Cardiac septum (tissue), 1 donor: ENCODE measurements at regions not wholly inside any gene's neighbourhood (a gene's known extent, or its start where the extent isn't known, plus 50 kb on each side); places are given as distances from the start of the nearest gene placed in this dataset.
"Not testable (repeated sequence)": the region's sequence is repeated elsewhere in the genome, so short reads cannot be mapped to it uniquely, and the experiment has no call there.

Experiments
- DNase-seq: peaks from one replicate; pipeline ENCODE4 v3.0.0-alpha.2; 2020; ENCODE audit warnings: low spot score
- intact Hi-C: fragments of 100-400 bp; cut with DNase I; formaldehyde crosslinking; loops from one replicate; pipeline ENCODE4 v1.14.0; 2022
- donor health status: DM: no; HTN: no; CAD: no.

DNA sequence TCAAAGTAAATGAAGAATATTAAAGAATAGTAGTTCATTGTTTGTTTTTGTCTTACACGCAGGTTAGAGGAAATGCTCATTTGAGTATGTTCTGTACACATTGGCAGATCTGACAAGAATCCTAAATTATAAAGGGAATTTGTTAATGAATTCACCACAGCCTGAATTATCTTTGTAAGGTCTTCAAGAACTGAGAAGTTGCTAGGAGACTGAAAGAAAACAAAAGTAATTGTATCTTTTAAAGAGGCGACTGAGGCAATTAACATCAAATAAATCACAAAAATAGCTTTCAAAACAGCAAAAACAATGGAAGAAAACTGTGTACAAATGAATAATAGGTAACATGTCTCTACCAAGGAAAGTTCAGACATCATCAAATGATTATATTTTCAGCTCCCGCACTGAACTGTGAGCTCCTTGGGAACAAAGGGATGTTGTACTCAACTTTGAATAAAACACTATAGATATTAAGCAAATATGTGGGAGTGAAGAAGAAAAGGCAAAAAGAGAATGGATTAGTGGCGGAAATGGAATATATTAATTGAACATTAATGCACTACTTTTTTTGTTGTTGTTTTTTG lies 51.7 kb upstream of the ATIC start:
- intact Hi-C loops: loop anchor here (10.0 kb wide), 1 partner anchor 295 kb away; no protein-coding TSS in a partner anchor
- no peak for DNase-seq

DNA sequence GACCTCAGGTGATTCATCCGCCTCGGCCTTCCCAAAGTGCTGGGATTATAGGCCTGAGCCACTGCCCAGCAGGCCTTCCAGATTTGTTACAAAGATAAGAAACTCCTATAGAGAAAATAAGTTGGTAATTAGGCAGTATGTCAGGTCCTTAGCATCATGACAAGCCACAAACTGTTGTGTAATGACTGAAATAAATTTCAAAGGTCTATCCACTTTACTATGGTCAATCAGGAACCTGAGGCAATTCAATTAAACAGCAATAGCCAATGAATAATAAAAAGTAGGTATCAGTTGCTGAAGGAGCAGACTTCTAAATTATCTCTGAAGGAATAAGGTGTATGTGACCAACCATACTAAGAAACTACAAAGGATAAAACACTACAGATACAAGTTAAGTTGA lies 62.4 kb upstream of the ATIC start:
- DNase-seq: no peak
- intact Hi-C loops: no loop called here

DNA sequence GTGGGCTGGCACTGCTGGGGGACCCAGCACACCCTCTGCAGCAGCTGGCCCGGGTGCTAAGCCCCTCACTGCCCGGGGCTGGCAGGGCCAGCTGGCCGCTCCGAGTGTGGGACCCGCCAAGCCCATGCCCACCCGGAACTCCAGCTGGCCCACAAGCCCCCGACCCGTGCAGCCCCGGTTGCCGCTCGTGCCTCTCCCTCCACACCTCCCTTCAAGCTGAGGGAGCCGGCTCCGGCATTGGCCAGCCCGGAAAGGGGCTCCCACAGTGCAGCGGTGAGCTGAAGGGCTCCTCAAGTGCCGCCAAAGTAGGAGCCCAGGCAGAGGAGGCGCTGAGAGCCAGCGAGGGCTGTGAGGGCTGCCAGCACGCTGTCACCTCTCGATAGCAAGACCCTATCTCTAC lies 65.9 kb upstream of the ATIC start:
- intact Hi-C loops, DNase-seq: not testable (repeated sequence)

DNA sequence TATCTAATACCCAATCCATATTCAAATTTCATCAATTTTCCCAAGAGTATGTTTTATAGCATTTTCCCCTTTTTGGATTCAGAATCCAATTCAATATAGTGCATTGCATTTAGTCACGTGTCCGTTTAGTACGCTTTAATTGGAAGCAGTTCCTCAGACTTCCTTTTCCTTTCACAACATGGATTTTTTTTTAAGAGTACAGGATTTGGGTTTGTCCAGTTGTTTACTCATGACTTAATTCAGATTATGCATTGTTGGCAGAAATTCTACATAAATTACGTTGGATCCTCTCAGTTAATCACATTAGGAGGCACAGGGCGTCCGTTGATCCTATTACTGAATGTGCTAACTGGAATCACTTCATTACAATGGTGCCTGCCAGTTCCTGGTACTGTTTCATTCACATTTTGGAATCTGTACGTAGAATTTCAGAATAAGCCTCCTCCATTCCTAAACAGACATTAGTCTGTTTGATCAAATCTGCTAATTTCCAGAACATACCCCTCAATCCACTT lies 70.0 kb upstream of the ATIC start:
- intact Hi-C loops: no loop called here
- no peak for DNase-seq

DNA sequence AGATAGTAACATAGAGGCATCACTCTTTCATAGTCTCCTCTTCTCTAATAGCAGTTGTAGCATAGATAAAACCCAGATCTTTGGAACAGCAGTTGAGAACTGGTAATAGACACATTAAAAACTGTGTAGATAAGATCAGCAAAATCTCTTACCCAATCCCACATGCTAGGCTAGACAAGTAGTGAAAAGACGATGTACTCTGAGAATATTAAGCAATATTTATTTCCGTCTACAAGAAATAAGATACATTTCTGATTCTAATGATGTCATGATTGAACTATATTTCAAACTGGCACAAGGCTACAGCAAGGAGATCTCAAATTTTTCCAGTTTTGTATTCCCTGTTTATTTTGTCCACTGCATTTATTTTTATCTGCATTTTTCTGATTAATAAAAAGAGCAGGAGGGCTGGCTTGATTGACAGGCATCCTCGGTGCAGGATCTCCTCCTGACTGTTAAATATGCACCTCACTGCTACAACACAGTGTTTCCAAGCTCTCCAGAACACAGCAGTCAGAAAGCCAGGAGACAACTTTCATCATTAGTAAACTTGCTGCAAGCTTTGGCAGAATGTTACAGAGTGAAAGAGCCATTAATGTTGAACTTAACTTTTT lies 73.3 kb upstream of the ATIC start:
- no peak for DNase-seq
- intact Hi-C loops: no loop called here

DNA sequence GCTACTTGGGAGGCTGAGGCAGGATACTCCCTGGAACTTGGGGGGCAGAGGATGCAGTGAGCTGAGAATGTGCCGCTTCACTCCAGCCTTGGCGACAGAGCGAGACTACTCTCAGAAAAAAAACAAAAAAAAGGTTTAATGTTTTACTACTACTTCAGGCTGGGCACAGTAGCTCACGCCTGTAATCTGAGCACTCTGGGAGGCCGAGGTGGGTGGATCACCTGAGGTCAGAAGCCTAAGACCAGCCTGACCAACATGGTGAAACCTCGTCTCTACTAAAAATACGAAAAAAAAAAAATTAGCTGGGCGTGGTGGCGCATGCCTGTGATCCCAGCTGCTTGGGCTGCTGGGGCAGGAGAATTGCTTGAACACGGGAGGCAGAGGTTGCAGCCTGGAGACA lies 75.7 kb upstream of the ATIC start:
- DNase-seq: no peak
- intact Hi-C loops: no loop called here

DNA sequence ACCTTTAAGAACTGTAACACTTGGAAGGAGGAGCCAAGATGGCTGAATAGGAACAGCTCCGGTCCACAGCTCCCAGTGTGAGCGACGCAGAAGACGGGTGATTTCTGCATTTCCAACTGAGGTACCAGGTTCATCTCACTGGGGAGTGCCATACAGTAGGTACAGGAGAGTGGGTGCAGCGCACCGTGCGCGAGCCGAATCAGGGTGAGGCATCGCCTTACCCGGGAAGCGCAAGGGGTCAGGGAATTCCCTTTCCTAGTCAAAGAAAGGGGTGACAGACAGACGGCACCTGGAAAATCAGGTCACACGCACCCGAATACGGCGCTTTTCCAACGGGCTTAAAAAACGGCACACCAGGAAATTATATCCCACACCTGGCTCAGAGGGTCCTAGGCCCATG lies 81.8 kb upstream of the ABCA12 start:
- intact Hi-C loops, DNase-seq: not testable (repeated sequence)

DNA sequence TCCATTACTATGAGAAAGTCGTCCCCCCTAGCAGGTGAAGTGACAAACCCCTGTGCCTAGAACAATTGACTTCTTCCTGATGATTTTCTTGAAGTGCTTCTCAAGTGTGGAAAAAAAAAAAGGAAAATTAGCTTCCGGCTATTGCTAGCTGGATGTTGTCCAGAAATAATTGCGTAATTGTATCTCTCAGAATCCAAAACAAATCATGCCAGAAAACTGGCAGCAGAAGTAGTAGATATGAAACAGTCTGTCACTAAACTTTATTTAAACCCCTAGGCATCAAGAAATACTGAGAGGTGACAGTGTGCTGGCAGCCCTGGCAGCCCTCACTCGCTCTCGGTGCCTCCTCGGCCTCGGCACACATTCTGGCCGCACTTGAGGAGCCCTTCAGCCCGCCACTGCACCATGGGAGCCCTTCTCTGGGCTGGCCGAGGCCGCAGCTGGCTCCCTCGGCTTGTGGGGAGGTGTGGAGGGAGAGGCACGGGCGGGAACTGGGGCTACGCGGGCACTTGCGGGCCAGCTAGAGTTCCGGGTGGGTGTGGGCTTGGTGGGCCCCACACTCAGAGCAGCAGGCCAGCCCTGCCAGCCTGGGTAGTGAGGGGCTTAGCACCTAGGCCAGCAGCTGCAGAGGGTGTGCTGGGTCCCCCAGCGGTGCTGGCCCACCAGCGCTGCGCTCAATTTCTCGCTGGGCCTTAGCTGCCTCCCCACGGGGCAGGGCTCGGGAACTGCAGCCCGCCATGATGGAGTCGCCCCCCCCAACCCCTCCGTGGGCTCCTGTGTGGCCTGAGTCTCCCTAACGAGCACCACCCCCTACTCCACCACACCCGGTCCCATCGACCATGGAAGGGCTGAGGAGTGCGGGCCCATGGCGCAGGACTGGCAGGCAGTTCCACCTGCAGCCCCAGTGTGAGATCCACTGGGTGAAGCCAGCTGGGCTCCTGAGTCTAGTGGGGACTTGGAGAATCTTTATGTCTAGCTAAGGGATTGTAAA lies 80.5 kb upstream of the ABCA12 start:
- DNase-seq: no peak
- intact Hi-C loops: no loop called here

DNA sequence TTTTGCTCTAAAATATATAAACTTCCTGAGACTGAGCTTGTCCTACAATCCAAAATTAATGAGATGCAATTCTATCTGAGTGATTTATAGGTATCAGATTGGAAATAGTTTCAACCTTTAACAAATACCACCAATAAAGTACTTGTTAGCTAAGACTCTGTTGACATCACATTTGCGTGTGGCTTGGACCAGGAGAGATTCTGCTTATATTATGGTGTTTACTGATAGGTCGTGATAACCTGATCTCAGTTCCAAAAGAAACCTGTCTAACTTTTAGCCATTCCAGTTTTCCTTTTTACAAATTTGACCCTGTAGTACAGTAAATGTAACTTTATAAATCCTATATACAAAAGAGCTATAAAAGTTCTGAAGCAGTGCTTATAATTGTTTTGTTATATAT lies 78.4 kb upstream of the ABCA12 start:
- intact Hi-C loops: no loop called here
- DNase-seq: no peak

DNA sequence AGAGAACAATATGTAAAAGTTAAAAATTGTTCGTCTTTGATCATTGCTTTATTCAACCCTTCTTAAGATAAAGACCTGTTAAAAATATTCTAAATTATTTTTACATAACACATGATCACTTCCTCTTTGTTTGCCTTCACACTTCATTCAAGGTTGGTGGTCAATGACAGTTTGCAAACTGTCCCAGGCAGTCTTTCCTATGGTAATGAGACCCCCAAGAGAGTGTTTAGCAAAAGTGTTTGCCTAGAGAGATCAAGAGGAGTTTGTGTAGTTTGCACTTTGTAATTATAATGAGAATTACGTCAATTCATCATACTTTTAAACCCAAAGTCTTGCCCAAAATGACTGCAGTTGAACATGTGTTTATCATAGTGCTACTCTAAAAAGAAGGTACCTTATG lies 77.2 kb upstream of the ABCA12 start:
- DNase-seq: no peak
- intact Hi-C loops: no loop called here

DNA sequence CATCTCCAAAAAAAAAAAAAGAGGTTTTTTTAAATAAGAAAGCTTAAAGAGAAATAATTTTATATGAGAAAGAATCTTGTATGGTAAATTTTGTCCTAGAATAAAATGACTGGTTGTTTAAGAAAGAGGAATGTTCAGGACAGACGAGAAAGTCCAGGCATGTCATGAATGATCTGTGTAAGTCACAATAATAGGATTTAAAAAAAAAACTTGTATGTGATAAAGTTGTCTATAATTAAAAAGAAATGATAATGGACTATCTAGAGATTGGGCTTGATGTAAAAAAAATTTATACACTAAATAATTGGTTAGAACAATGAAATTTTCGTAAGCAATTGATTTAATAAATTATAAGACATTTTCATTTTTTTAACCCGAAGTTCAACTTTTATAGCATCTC lies 71.7 kb upstream of the ABCA12 start:
- intact Hi-C loops: no loop called here
- no peak for DNase-seq

DNA sequence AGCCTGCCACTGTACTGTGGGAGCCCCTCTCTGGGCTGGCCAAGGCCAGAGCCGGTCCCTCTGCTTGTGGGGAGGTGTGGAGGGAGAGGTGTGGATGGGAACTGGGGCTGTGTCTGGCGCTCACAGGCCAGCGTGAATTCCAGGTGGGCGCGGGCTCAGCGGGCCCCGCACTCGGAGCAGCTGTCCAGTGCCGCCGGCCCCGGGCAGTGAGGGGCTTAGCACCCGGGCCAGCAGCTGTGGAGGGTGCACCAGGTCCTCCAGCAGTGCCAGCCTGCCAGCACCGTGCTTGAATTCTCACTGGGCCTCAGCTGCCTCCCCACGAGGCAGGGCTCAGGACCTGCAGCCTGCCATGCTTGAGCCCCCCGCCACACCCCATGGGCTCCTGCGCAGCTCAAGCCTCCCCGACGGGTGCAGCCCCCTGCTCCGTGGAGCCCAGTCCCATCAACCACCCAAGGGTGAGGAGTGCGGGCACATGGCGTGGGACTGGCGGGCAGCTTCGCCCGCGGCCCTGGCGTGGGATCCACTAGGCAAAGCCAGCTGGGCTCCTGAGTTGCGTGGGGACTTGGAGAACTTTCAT lies 69.5 kb upstream of the ABCA12 start:
- DNase-seq: no peak

DNA sequence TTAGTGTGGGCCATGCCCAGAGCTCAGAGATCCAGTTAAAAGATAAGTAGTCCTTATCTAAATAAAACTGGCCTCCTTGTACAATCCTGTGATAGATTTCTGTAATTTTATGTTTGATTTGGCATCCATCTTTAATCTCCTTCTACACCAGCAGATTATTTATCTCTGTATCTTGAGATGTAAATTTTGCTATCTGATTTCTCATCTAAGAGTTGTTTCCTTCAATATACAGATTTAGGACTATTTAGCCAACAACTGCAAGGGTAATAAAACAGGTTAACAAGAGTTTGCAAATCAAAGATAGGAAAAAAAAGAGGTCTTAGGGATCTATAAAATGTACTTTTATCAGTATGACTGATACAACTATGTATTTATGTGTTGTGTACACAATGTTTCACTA lies 68.6 kb upstream of the ABCA12 start:
- intact Hi-C loops: no loop called here
- DNase-seq: no peak

More for the DNA sequence above, 69.5 kb upstream of the ABCA12 start:
- intact Hi-C loops: no loop called here

DNA sequence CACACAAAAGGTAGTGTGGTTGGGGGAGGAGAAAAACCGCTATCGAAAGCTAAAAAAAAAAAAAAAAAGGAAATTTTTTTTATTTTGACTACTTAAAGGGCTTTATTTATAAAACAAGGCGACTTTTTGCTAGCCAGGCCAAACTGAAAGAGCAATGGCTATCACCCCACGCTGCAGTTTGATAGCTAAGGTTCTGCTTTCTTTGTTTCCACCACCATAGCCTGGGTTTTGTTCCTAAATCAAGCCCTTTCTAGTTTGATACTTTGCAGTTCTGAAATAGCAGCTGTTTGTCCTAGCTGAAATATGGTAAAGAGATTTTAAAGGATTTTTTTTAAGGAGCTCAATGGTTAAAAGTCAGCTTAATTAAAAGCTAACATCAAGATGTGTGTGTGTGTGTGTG lies 67.4 kb upstream of the ABCA12 start:
- no peak for DNase-seq
- intact Hi-C loops: no loop called here

DNA sequence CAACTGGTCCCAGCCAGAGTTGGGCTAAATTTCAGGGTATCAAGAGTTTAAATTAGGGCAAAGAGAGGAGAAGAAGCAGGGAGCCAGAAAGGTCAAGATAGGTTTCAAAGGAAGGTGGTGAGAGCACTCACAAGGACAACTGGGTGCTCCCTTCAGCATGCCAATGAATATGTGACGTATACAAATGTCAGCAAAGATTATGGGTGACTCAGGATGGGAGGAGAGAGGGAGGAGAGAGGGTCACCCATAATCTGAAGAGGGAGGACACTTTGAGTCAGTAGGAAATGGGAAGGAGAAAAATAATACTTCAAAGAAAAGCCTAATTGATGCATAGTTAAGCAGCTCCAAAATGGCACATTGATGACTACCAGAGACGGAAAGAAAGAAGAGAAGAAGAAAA lies 53.1 kb upstream of the ABCA12 start:
- DNase-seq: no peak
- intact Hi-C loops: no loop called here

DNA sequence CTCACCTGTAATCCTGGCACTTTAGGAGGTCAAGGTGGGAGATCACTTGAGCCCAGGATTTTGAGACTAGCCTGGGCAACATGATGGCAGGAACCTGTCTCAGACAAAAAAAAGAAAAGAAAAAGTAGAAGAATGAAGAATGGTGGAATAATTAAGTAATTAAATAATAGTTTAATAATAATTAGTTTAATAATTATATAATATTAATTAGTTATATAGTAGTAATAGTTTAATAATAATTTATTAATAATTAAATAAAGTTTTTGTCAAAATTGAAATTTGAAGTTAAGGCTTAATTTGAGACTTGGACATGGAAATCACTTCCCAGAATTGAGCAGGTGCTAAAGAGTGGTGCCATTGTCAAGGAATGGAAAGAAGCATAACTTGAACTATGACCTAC lies 52.2 kb upstream of the ABCA12 start:
- DNase-seq: no peak
- intact Hi-C loops: no loop called here

DNA sequence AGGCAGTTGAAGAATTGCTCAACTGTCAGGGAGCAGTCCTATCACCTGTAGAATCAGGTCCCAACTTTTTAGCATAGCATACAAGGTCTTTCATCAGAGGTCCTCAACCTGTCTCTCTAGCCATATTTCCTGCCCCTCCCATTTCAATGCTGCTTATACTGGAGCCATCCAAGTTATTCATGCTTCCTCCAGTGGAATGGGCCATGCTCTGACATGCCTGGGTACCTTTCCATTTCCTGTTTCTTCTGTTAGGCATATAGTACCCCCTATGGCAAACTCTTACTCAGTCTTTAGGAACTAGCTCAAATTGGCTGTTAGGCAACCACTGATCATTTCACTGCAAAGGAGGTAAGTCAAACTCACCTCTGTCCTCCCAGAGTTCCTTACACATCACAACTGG lies 51.0 kb upstream of the ABCA12 start:
- no peak for DNase-seq
- intact Hi-C loops: no loop called here
